HepG2 (cell line): ENCODE measurements at regions not wholly inside any gene's neighbourhood (a gene's known extent, or its start where the extent isn't known, plus 50 kb on each side); places are given as distances from the start of the nearest gene placed in this dataset.

Source experiments
- CBX5 ChIP-seq: sonication (generic); formaldehyde crosslinking; IDR thresholded peaks from 2 replicates; pipeline ENCODE4 v1.4.0; 2020; ENCODE audit warnings: missing genetic modification reagents, borderline replicate concordance
- IKZF4 ChIP-seq: sonication (generic); formaldehyde crosslinking; IDR thresholded peaks from 2 replicates; pipeline ENCODE4 v1.5.1; 2020; ENCODE audit warnings: borderline replicate concordance, mild to moderate bottlenecking, low read depth, missing genetic modification reagents; ENCODE audit errors: not compliant biosample characterization
- KDM5B ChIP-seq: sonication (generic); formaldehyde crosslinking; IDR thresholded peaks from 2 replicates; pipeline ENCODE4 v1.4.0; 2020; ENCODE audit warnings: missing genetic modification reagents, mild to moderate bottlenecking, borderline replicate concordance
- NR3C1 ChIP-seq: sonication (generic); formaldehyde crosslinking; IDR thresholded peaks from 2 replicates; pipeline ENCODE4 v1.4.0; 2020; ENCODE audit warnings: missing genetic modification reagents
- SRY ChIP-seq: sonication (generic); formaldehyde crosslinking; IDR thresholded peaks from 2 replicates; pipeline ENCODE4 v1.8.0; 2022; ENCODE audit warnings: mild to moderate bottlenecking, missing genetic modification reagents
- ZMYM3 ChIP-seq: sonication (generic); formaldehyde crosslinking; IDR thresholded peaks from 2 replicates; pipeline ENCODE4 v1.5.1; 2020; ENCODE audit warnings: mild to moderate bottlenecking, missing genetic modification reagents
- ZNF749 ChIP-seq: sonication (generic); formaldehyde crosslinking; IDR thresholded peaks from 2 replicates; pipeline ENCODE4 v1.8.0; 2022; ENCODE audit warnings: mild to moderate bottlenecking, missing genetic modification reagents, moderate library complexity, borderline replicate concordance
- ZXDC ChIP-seq: sonication (generic); formaldehyde crosslinking; IDR thresholded peaks from 2 replicates; pipeline ENCODE4 v1.5.0; 2020; ENCODE audit warnings: mild to moderate bottlenecking, missing genetic modification reagents
- TF ChIP-seq, protein P1 (sequence below): sonication (generic); formaldehyde crosslinking; conservative IDR thresholded peaks from 2 replicates; pipeline ENCODE4 v1.8.0; 2022; ENCODE audit warnings: mild to moderate bottlenecking, moderate library complexity, missing genetic modification reagents
- TF ChIP-seq, protein P2 (sequence below): sonication (generic); formaldehyde crosslinking; IDR thresholded peaks from 2 replicates; pipeline ENCODE4 v1.4.0; 2020; ENCODE audit warnings: mild to moderate bottlenecking, missing genetic modification reagents
- TF ChIP-seq, protein P3 (sequence below): IDR thresholded peaks from 2 replicates; pipeline ENCODE4 v1.4.0; 2020; ENCODE audit warnings: mild to moderate bottlenecking, missing genetic modification reagents

GRCh38 chr2:43024515-43025011, 201.8 kb downstream of the ZFP36L2 start (continued):
- TF ChIP-seq ZMYM3 (CRISPR knock-in tag) (peak; percentile 63; the same call in 1 of the 2 replicates), KDM5B (CRISPR knock-in tag) (peak; percentile 78), CBX5 (CRISPR knock-in tag) (peak; percentile 74; the same call in 1 of the 2 replicates), IKZF4 (CRISPR knock-in tag) (peak; percentile 65), ZXDC (CRISPR knock-in tag) (0 out of 2 replicates have a peak, but pooled peaks have one; percentile 50), NR3C1 (no peak), ZNF749 (no peak), SRY (CRISPR knock-in tag) (peak; percentile 63; the same call in 1 of the 2 replicates)
- TF ChIP-seq, protein P1, sequence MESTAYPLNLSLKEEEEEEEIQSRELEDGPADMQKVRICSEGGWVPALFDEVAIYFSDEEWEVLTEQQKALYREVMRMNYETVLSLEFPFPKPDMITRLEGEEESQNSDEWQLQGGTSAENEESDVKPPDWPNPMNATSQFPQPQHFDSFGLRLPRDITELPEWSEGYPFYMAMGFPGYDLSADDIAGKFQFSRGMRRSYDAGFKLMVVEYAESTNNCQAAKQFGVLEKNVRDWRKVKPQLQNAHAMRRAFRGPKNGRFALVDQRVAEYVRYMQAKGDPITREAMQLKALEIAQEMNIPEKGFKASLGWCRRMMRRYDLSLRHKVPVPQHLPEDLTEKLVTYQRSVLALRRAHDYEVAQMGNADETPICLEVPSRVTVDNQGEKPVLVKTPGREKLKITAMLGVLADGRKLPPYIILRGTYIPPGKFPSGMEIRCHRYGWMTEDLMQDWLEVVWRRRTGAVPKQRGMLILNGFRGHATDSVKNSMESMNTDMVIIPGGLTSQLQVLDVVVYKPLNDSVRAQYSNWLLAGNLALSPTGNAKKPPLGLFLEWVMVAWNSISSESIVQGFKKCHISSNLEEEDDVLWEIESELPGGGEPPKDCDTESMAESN (CRISPR knock-in tag) = 0 out of 2 replicates have a peak, but pooled peaks have one; percentile 72
- TF ChIP-seq, protein P2, sequence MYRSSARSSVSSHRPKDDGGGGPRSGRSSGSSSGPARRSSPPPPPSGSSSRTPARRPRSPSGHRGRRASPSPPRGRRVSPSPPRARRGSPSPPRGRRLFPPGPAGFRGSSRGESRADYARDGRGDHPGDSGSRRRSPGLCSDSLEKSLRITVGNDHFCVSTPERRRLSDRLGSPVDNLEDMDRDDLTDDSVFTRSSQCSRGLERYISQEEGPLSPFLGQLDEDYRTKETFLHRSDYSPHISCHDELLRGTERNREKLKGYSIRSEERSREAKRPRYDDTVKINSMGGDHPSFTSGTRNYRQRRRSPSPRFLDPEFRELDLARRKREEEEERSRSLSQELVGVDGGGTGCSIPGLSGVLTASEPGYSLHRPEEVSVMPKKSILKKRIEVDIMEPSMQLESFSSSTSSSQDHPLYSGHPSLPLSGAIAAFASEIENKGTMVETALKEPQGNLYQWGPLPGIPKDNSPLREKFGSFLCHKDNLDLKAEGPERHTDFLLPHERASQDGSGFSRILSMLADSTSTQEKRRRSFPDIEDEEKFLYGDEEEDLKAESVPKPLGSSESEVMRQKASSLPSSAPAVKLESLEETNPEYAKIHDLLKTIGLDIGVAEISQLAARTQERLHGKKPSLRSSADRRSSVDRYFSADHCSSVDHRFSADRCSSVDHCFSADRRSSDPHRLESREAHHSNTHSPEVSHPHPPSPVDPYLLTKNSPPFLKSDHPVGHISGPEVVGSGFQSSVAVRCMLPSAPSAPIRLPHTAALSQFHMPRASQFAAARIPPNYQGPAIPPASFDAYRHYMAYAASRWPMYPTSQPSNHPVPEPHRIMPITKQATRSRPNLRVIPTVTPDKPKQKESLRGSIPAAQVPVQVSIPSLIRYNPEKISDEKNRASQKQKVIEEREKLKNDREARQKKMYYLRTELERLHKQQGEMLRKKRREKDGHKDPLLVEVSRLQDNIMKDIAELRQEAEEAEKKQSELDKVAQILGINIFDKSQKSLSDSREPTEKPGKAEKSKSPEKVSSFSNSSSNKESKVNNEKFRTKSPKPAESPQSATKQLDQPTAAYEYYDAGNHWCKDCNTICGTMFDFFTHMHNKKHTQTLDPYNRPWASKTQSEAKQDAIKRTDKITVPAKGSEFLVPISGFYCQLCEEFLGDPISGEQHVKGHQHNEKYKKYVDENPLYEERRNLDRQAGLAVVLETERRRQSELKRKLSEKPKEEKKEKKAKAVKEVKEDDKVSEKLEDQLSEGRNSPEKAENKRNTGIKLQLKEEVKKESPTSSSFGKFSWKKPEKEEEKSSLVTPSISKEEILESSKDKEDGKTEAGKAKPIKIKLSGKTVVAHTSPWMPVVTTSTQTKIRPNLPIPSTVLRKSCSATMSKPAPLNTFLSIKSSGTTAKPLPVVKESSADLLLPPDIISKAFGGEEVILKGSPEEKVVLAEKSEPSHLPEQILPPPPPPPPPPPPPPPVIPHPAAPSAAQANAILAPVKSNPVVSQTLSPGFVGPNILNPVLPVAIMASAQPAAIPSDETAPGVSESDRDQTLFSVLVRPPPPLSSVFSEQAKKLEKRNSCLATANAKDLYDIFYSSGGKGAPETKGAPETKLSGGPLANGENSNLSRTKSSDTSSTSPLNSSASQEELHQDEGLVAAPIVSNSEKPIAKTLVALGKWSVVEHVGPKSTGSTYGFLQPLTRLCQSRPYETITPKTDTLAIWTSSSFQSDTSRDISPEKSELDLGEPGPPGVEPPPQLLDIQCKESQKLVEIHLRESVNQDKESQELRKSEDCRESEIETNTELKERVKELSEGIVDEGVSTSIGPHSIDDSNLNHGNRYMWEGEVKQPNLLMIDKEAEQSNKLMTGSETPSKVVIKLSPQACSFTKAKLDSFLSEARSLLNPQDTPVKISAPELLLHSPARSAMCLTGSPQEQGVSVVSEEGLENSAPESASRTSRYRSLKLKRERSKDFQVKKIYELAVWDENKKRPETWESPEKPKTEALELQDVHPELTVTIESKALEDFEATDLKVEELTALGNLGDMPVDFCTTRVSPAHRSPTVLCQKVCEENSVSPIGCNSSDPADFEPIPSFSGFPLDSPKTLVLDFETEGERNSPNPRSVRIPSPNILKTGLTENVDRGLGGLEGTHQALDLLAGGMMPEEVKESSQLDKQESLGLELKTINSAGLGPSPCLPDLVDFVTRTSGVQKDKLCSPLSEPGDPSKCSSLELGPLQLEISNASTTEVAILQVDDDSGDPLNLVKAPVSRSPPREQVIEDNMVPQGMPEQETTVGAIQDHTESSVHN (CRISPR knock-in tag) = peak; percentile 40; the same call in 1 of the 2 replicates
- TF ChIP-seq, protein P3, sequence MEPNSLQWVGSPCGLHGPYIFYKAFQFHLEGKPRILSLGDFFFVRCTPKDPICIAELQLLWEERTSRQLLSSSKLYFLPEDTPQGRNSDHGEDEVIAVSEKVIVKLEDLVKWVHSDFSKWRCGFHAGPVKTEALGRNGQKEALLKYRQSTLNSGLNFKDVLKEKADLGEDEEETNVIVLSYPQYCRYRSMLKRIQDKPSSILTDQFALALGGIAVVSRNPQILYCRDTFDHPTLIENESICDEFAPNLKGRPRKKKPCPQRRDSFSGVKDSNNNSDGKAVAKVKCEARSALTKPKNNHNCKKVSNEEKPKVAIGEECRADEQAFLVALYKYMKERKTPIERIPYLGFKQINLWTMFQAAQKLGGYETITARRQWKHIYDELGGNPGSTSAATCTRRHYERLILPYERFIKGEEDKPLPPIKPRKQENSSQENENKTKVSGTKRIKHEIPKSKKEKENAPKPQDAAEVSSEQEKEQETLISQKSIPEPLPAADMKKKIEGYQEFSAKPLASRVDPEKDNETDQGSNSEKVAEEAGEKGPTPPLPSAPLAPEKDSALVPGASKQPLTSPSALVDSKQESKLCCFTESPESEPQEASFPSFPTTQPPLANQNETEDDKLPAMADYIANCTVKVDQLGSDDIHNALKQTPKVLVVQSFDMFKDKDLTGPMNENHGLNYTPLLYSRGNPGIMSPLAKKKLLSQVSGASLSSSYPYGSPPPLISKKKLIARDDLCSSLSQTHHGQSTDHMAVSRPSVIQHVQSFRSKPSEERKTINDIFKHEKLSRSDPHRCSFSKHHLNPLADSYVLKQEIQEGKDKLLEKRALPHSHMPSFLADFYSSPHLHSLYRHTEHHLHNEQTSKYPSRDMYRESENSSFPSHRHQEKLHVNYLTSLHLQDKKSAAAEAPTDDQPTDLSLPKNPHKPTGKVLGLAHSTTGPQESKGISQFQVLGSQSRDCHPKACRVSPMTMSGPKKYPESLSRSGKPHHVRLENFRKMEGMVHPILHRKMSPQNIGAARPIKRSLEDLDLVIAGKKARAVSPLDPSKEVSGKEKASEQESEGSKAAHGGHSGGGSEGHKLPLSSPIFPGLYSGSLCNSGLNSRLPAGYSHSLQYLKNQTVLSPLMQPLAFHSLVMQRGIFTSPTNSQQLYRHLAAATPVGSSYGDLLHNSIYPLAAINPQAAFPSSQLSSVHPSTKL (CRISPR knock-in tag) = peak; percentile 40; the same call in 1 of the 2 replicates
